Erythroblast (primary cell): ENCODE measurements at regions not wholly inside any gene's neighbourhood (a gene's known extent, or its start where the extent isn't known, plus 50 kb on each side); places are given as distances from the start of the nearest gene placed in this dataset.
"Not testable (repeated sequence)": the region's sequence is repeated elsewhere in the genome, so short reads cannot be mapped to it uniquely, and the experiment has no call there.

ENCODE experiments used
- DNase-seq, 2 experiments: peaks; one replicate each; lab custom pipeline; 2025; lab: John Stamatoyannopoulos, UW
- GATA1 ChIP-seq: IDR thresholded peaks from 2 replicates; pipeline ENCODE4 v1.6.1; 2011; ENCODE audit warnings: low read depth, mild to moderate bottlenecking, control low read depth, low read length, moderate library complexity
- POLR2A ChIP-seq: IDR thresholded peaks from 2 replicates; pipeline ENCODE4 v1.6.1; 2011; ENCODE audit warnings: mild to moderate bottlenecking, low read length

- no peak for DNase-seq
- no peak for TF ChIP-seq POLR2A
- no peak for TF ChIP-seq GATA1
These were observed 128.0 kb downstream of the BARX2 start for GRCh38 chr11:129503646-129504045.

- no peak for TF ChIP-seq POLR2A
- no peak for TF ChIP-seq GATA1
- DNase-seq, result no peak
These were observed 129.6 kb downstream of the BARX2 start for GRCh38 chr11:129505266-129505665.

GRCh38 chr11:129508163-129508562, 132.5 kb downstream of the BARX2 start:
- no peak for DNase-seq
- TF ChIP-seq POLR2A (no peak), GATA1 (no peak)

- no peak for DNase-seq
- TF ChIP-seq POLR2A (no peak), GATA1 (no peak)
These were observed 152.6 kb downstream of the BARX2 start for GRCh38 chr11:129528296-129528695.

- DNase-seq, result no peak
- TF ChIP-seq POLR2A, result no peak
- no peak for TF ChIP-seq GATA1
These were observed 154.7 kb downstream of the BARX2 start for GRCh38 chr11:129530154-129530895.

- no peak for DNase-seq
- no peak for TF ChIP-seq POLR2A
- TF ChIP-seq GATA1, result no peak
These were observed 157.7 kb downstream of the BARX2 start for GRCh38 chr11:129533395-129533794.

GRCh38 chr11:129536338-129536737, 160.7 kb downstream of the BARX2 start:
- DNase-seq, result no peak

GRCh38 chr11:129538323-129538722, 162.7 kb downstream of the BARX2 start:
- no peak for DNase-seq
- TF ChIP-seq POLR2A, result no peak
- TF ChIP-seq GATA1, result no peak

More at GRCh38 chr11:129536338-129536737, 160.7 kb downstream of the BARX2 start:
- no peak for TF ChIP-seq POLR2A
- no peak for TF ChIP-seq GATA1

GRCh38 chr11:129543515-129544290, 168.1 kb downstream of the BARX2 start:
- no peak for TF ChIP-seq POLR2A
- TF ChIP-seq GATA1, result no peak
- DNase-seq, result no peak

GRCh38 chr11:129544691-129545090, 169.0 kb downstream of the BARX2 start:
- DNase-seq, result no peak
- TF ChIP-seq GATA1 (no peak), POLR2A (no peak)

GRCh38 chr11:129546266-129546665, 170.6 kb downstream of the BARX2 start:
- no peak for DNase-seq
- TF ChIP-seq POLR2A, result no peak
- no peak for TF ChIP-seq GATA1

- TF ChIP-seq GATA1 (no peak), POLR2A (no peak)
- no peak for DNase-seq
These were observed 181.8 kb downstream of the BARX2 start for GRCh38 chr11:129557421-129557820.

GRCh38 chr11:129569007-129569406, 193.4 kb downstream of the BARX2 start:
- no peak for DNase-seq
- TF ChIP-seq GATA1 (no peak), POLR2A (no peak)

- DNase-seq, result not testable (repeated sequence)
These were observed 197.0 kb downstream of the BARX2 start for GRCh38 chr11:129572667-129573066.
